ENCODE measurements at regions not wholly inside any gene's neighbourhood (a gene's known extent, or its start where the extent isn't known, plus 50 kb on each side); places are given as distances from the start of the nearest gene placed in this dataset.

DNA sequence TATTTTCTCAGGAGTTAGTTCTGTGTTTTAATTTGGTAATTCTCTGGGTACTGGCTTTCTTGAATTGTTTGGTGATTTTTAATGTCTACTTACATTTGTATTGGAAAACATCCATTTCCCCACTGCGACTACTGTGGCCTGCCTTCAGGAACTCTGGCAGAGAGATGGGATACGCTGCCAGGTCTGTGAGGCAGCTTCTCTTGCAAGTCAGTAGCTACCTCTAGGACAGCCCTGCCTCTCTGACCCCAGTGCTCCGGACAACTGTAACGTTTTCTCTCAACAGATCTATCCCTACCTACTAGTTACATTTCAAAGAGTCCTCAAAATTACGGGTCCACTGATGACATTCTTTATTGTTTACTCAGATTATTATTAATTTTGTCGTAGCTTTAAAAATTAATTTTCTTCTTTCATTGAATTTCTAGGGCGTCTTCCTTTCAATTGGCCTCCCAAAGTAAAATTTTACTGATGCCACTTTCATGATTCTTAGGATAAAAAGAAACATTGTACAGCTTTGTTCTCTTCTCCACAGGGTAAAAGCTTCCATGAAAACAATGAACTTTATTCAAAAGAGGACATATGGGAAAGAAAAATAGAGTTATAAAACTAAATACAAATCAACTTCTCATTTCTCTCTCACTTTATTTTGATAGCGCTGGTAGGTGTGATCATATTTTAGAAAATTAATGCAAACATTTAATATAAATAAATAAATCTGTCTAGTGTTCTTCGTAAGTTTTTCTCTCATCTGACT is 123.2 kb upstream of the GOLGA8J start:
- DNase-seq (ENCODE audit: low read depth in 3 of 3, low spot score in 1 of 3) = no peak

DNA sequence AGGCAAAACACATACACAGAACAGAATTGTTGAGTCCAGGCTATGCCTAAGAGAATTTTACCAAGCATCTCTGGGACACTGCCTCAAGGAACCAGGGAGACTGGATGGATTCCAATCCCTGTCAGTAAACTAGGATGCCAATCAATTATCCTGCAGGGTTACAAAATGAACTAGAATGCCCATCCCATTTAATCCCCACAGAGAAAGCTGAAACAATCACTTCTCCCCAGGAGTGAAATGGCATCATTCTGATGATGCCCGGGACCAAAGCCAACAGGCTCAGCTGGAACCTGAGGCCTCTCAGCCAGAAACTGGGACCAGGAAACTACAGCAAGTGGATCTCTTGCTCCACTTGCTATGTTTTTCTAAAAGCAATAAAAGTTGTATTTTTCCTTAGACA is 130.0 kb upstream of the TJP1 start:
- DNase-seq (ENCODE audit: low read depth in 3 of 3, low spot score in 1 of 3) = no peak

GRCh38 chr15:29945943-29946596 is 123.8 kb upstream of the TJP1 start:
- no peak for DNase-seq (ENCODE audit: low read depth in 3 of 3, low spot score in 1 of 3)

DNA sequence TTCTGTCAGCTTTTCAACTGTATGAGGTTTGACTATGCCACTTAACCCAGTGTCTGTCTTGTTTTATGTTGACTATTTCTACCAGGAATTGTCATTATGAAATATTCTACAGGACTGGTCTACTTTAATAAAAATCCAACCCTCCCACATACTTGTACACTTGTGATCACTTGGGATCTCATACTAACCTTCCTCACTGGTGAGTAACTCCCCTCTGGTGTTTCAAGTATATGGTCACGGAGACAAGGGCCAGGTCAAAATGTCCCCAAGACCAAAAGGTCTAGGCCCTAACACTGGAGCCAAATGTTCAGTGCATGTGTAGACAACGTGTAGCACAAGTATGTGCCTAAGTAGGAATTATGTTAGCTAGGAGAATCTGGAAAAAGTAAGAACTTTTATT is 122.7 kb upstream of the TJP1 start:
- DNase-seq (ENCODE audit: low read depth in 3 of 3, low spot score in 1 of 3) = no peak

DNA sequence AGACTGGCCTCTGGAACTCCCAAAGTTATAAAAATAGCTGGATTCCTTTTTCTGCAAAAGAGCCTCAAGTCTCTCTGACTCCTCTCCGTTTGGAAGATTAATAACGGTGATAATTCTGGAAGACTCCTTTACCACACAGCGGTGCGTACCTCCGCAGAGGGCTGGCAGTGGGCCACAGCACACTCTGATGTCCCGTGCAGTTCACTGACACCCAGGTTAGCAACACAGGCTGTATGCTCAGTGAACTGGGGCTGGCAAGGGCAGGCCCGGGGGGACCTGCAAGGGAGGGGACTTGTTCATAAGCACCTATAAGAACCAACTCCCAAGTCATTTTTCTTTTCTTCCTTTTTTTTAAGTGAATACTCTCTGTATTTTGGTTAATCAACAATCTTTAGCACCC is 120.3 kb upstream of the TJP1 start:
- DNase-seq (ENCODE audit: low read depth in 3 of 3, low spot score in 1 of 3) = no peak

GRCh38 chr15:29942143-29942542 is 119.9 kb upstream of the TJP1 start:
- DNase-seq (ENCODE audit: low read depth in 3 of 3, low spot score in 1 of 3) = no peak

- no peak for DNase-seq (ENCODE audit: low read depth in 3 of 3, low spot score in 1 of 3)
Measured at GRCh38 chr15:29939404-29939803, 117.1 kb upstream of the TJP1 start.

DNA sequence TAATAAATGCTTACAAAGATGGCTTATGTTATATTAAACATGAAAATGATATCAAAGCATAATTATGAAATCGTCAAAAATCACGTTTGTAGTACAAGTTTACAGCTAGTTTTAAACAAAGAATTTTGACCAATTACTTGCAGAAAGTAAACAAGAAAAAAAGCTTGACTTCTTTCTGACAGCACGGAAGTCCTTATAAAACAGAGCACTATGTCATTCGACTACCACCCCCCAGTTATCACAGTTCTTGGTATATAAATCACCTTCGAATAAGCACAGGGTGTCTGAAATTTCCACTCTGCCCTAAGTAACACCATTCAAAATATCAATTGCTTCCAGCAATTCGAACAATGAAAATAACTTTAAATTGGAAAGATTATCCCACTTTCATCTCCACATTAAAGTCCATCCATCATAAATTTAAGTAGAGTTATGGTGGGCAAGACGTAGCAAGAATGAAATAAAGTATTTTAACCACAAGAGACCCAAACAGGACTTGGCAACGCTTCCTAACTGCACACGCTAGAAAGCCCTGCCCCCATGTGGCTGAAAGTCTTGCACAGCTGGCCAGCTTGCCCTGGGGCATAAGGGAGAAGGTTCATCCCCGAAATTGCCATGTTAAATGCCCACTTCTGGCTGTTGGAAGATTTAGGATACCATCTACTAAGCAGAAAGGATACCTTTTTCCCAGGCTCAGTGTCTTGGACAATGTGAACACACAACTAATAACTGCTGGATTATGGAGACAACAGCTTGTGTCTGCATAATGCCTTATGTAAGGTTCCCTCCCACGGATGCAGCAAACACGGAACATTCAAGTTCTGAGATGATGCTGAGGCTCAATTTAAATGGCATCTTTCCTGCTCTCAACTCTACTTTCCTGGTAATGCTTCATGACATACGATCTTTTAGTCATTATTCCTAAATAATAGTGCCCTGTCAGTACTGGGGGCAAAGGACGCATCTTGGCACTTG is 116.4 kb upstream of the TJP1 start:
- no peak for DNase-seq (ENCODE audit: low read depth in 3 of 3, low spot score in 1 of 3)

DNA sequence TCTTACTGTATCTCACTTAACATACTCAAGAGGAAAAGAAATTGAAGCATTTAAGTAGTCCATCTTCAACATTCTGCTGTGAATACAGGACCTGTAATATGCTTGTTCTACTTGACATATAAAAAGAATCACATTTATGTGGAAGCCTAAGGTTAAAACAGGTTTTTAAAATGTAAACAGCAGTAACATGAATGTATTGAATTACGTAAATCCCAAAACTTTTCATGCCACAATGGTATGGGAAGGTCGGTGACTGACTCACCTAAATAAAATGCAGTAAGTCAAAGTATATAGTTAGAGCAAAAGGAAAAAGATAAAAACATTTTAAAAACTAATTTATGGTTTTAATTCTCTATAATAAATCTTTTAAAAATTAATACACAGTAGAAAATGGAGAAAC is 115.7 kb upstream of the TJP1 start:
- DNase-seq (ENCODE audit: low read depth in 3 of 3, low spot score in 1 of 3) = no peak

GRCh38 chr15:29936353-29937049 is 114.2 kb upstream of the TJP1 start:
- no peak for DNase-seq (ENCODE audit: low read depth in 3 of 3, low spot score in 1 of 3)

- DNase-seq (ENCODE audit: low read depth in 3 of 3, low spot score in 1 of 3) = no peak
Measured at GRCh38 chr15:29935296-29936004, 113.2 kb upstream of the TJP1 start.

GRCh38 chr15:29934251-29934650 is 112.0 kb upstream of the TJP1 start:
- no peak for DNase-seq (ENCODE audit: low read depth in 3 of 3, low spot score in 1 of 3)

GRCh38 chr15:29933042-29933803 is 111.0 kb upstream of the TJP1 start:
- no peak for DNase-seq (ENCODE audit: low read depth in 3 of 3, low spot score in 1 of 3)

DNA sequence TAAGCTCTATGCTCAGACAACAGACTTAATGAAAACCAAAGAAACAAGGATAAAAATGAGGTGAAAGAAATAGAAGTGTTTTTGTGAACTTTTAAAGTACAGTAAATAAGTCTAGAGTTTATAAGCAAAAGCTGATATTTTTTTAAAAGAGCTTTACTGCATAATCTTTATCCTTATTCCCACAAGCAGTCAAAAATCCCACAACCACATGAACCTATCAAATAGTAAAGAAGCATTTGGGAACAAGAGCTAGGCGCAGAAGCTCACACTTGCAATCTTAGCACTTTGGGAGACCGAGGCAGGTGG is 103.8 kb upstream of the TJP1 start:
- no peak for DNase-seq (ENCODE audit: low read depth in 3 of 3, low spot score in 1 of 3)

GRCh38 chr15:29925227-29926082 is 103.2 kb upstream of the TJP1 start:
- DNase-seq (ENCODE audit: low read depth in 3 of 3, low spot score in 1 of 3) = peak in 1 of 3 donors; percentile 13

DNA sequence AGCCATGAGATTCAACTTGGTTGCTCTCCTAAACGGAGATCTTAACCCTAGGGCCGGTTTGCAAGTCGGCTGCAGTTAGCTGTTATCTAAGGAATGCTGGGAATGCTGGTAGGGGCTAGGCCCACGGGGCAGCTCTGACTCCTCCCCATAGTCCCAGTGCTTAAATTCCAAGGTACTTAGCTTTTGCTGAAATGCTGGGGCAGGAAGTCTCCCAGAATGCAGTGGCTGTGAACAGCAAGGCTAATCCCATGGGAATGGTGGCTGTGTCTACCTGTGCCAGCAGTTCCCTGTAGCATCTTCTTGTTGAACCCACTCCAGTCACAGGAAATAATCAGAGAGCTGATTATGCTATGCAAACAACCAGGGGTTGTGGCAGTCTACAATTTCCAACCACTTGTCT is 102.5 kb upstream of the TJP1 start:
- no peak for DNase-seq (ENCODE audit: low read depth in 3 of 3, low spot score in 1 of 3)

GRCh38 chr15:29922191-29922590 is 99.9 kb upstream of the TJP1 start:
- DNase-seq (ENCODE audit: low read depth in 3 of 3, low spot score in 1 of 3) = no peak

- DNase-seq (ENCODE audit: low read depth in 3 of 3, low spot score in 1 of 3) = no peak
Measured at GRCh38 chr15:29921130-29921601, 98.9 kb upstream of the TJP1 start.

DNA sequence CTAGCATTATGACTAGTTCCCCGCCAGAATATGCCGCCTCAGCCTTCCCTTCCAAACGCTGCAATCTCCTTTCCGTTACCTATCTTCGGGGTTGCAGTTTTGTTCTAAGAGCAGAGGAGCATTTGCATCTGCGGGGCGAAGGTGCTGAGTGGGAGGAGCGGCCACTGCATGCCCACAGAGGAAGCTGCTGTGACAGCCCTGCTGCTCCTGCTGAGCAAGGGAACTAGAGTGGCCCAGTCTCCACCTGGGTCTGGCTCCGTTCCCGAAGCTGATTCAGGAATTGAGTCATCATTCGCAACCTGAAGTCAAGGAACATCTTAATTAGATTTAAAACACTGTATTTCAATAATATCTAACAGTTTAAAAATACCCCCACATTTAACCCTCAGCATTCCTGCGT is 98.2 kb upstream of the TJP1 start:
- no peak for DNase-seq (ENCODE audit: low read depth in 3 of 3, low spot score in 1 of 3)

All from stimulated activated CD4-positive, alpha-beta T cell treated with anti-CD3 and anti-CD28 coated beads, TNF-alpha, amount 100 ng/mL, for 1 hour (primary cell).